NB4 (cell line): ENCODE measurements at regions not wholly inside any gene's neighbourhood (a gene's known extent, or its start where the extent isn't known, plus 50 kb on each side); places are given as distances from the start of the nearest gene placed in this dataset.

ENCODE experiments used
- DNase-seq: peaks from one replicate; pipeline ENCODE4 v3.0.0; 2010; ENCODE audit warnings: low read depth
- H3K4me3 ChIP-seq: one replicate; pipeline ENCODE4 v1.5.1; 2011; ENCODE audit warnings: mild to moderate bottlenecking, low read depth, low read length, moderate library complexity
- CTCF ChIP-seq: IDR thresholded peaks from one replicate; pipeline ENCODE4 v1.5.1; 2012; ENCODE audit warnings: low read depth, low read length
- MAX ChIP-seq: IDR thresholded peaks from 2 replicates; pipeline ENCODE4 v1.6.1; 2011; ENCODE audit warnings: low read depth, low read length
- MYC ChIP-seq: IDR thresholded peaks from 2 replicates; pipeline ENCODE4 v1.6.1; 2011; ENCODE audit warnings: low read depth, low read length
- POLR2A ChIP-seq: IDR thresholded peaks from 2 replicates; pipeline ENCODE4 v1.6.1; 2011; ENCODE audit warnings: mild to moderate bottlenecking; ENCODE audit not compliant: insufficient read length; ENCODE audit errors: extremely low read depth

GRCh38 chr2:24421668-24422067, 61.3 kb upstream of the ITSN2 start:
- no peak overlapping the region for H3K4me3 ChIP-seq
- TF ChIP-seq MAX (no peak), CTCF (peak; percentile 68)
- DNase-seq: peak; percentile 74

GRCh38 chr2:24420373-24420772, 60.0 kb upstream of the ITSN2 start:
- TF ChIP-seq MYC: no peak
- TF ChIP-seq CTCF: no peak
- no peak for TF ChIP-seq POLR2A
- TF ChIP-seq MAX: no peak
- no peak for DNase-seq
- no peak overlapping the region for H3K4me3 ChIP-seq

- DNase-seq: no peak
- TF ChIP-seq CTCF (no peak), MAX (no peak), POLR2A (no peak), MYC (no peak)
- H3K4me3 ChIP-seq: no peak overlapping the region
Measured at GRCh38 chr2:24418166-24418841, 58.0 kb upstream of the ITSN2 start.

- DNase-seq: no peak
- H3K4me3 ChIP-seq: no peak overlapping the region
- TF ChIP-seq MAX: no peak
- no peak for TF ChIP-seq MYC
- no peak for TF ChIP-seq CTCF
- no peak for TF ChIP-seq POLR2A
Measured at GRCh38 chr2:24412812-24413211, 52.5 kb upstream of the ITSN2 start.

- DNase-seq: no peak
- H3K4me3 ChIP-seq: no peak overlapping the region
- TF ChIP-seq MYC (no peak), MAX (no peak), POLR2A (no peak), CTCF (no peak)
Measured at GRCh38 chr2:24411488-24412151, 51.3 kb upstream of the ITSN2 start.
